Transverse colon (tissue), 3 donors: ENCODE measurements at regions not wholly inside any gene's neighbourhood (a gene's known extent, or its start where the extent isn't known, plus 50 kb on each side); places are given as distances from the start of the nearest gene placed in this dataset.

Experiments used
- CTCF ChIP-seq, 5 experiments: fragments of 200-600 bp in 3 of 5; fragments of 450-650 bp in 2 of 5; sonication (generic) in 3 of 5; IDR thresholded peaks; 1 replicate in 2 of 5; 2 replicates in 3 of 5; pipeline ENCODE4 v1.5.1; 2016 to 2017; ENCODE audit warnings: antibody characterized with exemption in 5 of 5, inconsistent platforms in 3 of 5, mild to moderate bottlenecking in 2 of 5, moderate library complexity in 1 of 5
- POLR2A ChIP-seq: fragments of 450-650 bp; IDR thresholded peaks from one replicate; pipeline ENCODE4 v1.6.1; 2016; ENCODE audit warnings: antibody characterized with exemption, mild to moderate bottlenecking, moderate library complexity

DNA sequence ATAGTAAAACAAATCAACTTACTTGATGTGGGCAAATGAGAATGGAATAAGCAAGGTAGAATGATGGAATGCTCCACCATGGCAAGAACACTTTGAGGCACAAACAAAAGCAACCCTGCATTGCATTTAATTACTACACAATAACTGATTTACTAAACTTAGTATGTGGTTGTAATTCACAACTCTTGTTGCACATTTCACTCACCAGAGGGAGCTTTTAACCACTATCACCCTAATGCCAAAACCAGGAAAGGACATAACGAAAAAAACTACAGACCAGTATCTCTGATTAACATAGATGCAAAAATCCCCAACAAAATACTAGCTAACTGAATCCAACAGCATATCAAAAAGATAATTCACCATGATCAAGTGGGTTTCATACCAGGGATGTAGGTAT is 659.8 kb downstream of the CPS1 start:
- no peak for TF ChIP-seq POLR2A
- no peak for TF ChIP-seq CTCF (IDR thresholded peaks at IDR 0.05)
